ENCODE measurements at regions not wholly inside any gene's neighbourhood (a gene's known extent, or its start where the extent isn't known, plus 50 kb on each side); places are given as distances from the start of the nearest gene placed in this dataset.
"Not testable (repeated sequence)": the region's sequence is repeated elsewhere in the genome, so short reads cannot be mapped to it uniquely, and the experiment has no call there.

GRCh38 chr10:81498011-81498551 lies 376.9 kb upstream of the NRG3 start:
- DNase-seq: peak; percentile 7

GRCh38 chr10:81502677-81503359 lies 372.2 kb upstream of the NRG3 start:
- DNase-seq: no peak

- not testable (repeated sequence) for DNase-seq
Measured at GRCh38 chr10:81505777-81506176, 369.2 kb upstream of the NRG3 start.

GRCh38 chr10:81514811-81515210 lies 360.2 kb upstream of the NRG3 start:
- no peak for DNase-seq

- no peak for DNase-seq
Measured at GRCh38 chr10:81520688-81521087, 354.3 kb upstream of the NRG3 start.

GRCh38 chr10:81524467-81524866 lies 350.5 kb upstream of the NRG3 start:
- no peak for DNase-seq

- DNase-seq: no peak
Measured at GRCh38 chr10:81532403-81532802, 342.6 kb upstream of the NRG3 start.

GRCh38 chr10:81534991-81535390 lies 340.0 kb upstream of the NRG3 start:
- DNase-seq: no peak

- DNase-seq: no peak
Measured at GRCh38 chr10:81541517-81541916, 333.5 kb upstream of the NRG3 start.

GRCh38 chr10:81546243-81546642 lies 328.8 kb upstream of the NRG3 start:
- no peak for DNase-seq

- DNase-seq: no peak
Measured at GRCh38 chr10:81548160-81548559, 326.8 kb upstream of the NRG3 start.

- DNase-seq: no peak
Measured at GRCh38 chr10:81564143-81564542, 310.9 kb upstream of the NRG3 start.

- no peak for DNase-seq
Measured at GRCh38 chr10:81569488-81569887, 305.5 kb upstream of the NRG3 start.

GRCh38 chr10:81570349-81570748 lies 304.6 kb upstream of the NRG3 start:
- DNase-seq: no peak

- no peak for DNase-seq
Measured at GRCh38 chr10:81570878-81571794, 303.9 kb upstream of the NRG3 start.

- DNase-seq: no peak
Measured at GRCh38 chr10:81575036-81575435, 300.0 kb upstream of the NRG3 start.

- no peak for DNase-seq
Measured at GRCh38 chr10:81576336-81576735, 298.7 kb upstream of the NRG3 start.

GRCh38 chr10:81594991-81595390 lies 280.0 kb upstream of the NRG3 start:
- no peak for DNase-seq

GRCh38 chr10:81600185-81600584 lies 274.8 kb upstream of the NRG3 start:
- DNase-seq: no peak

- DNase-seq: no peak
Measured at GRCh38 chr10:81603106-81603620, 271.8 kb upstream of the NRG3 start.

GRCh38 chr10:81644485-81644884 lies 230.5 kb upstream of the NRG3 start:
- DNase-seq: not testable (repeated sequence)

GRCh38 chr10:81655986-81656385 lies 219.0 kb upstream of the NRG3 start:
- DNase-seq: no peak

GRCh38 chr10:81662837-81663236 lies 212.2 kb upstream of the NRG3 start:
- DNase-seq: no peak

- not testable (repeated sequence) for DNase-seq
Measured at GRCh38 chr10:81664800-81665199, 210.2 kb upstream of the NRG3 start.

Data from inflammatory macrophage treated with lipopolysaccharide for 4 hours (primary cell).